ENCODE measurements at regions not wholly inside any gene's neighbourhood (a gene's known extent, or its start where the extent isn't known, plus 50 kb on each side); places are given as distances from the start of the nearest gene placed in this dataset.

DNA sequence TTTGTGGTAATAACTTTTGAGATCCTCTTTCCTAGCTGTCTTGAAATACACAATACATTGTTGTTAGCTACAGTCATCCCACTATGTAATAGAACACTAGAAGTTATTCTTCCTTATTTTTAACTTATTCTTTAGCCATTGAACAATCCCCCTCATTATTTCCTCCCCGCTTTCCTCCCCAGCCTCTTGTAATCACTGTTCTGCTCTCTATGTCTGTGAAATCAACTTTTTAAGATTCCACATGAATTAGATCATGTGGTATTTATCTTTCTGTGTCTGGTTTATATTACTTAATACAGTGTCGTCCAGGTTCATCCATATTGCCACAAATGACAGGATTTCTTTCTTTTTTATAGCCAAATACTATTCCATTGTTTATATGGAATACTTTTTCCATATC, 72.9 kb downstream of the SLC10A2 start:
- intact Hi-C loops (cut with DNase I): no loop called here
- DNase-seq: no peak

DNA sequence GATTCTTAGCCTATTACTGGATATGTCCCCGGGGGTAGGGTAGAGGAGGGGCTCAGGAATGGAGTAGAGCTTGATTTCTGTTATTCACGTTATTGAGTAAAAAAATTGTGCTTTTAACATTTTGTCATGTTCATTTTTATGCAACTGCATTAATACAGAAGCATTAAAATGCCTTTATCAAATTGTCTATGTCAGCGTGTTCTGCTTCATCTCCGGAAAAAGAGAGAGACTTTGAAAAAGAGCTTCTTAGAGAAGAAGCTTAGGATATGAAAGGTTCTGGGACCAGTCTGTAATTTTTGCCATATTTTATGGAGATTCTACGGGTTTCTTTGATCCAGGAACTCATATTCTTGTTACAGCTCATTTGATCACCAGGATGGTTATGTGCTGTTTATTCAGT, 82.0 kb downstream of the SLC10A2 start:
- intact Hi-C loops (cut with DNase I): no loop called here
- DNase-seq: no peak

DNA sequence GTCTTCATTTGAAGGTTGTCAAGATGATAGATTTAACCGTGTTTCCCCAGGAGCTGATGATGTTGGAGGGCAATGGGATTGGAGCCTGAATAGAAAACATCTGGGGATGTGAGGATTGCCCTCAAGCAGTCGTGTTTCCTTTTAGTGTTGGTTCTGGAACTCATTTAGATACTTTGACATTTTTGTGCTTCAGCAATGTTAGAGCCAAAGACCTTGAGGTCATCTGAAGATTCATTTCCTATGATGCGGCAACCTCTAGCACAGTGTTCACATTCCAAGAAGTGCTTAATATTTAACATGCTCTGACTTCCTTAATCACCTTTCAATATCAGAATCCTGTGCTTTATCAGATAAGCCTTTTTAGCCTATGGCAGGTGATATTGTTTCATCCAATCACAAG, 82.7 kb downstream of the SLC10A2 start:
- intact Hi-C loops (cut with DNase I): no loop called here
- DNase-seq: no peak

DNA sequence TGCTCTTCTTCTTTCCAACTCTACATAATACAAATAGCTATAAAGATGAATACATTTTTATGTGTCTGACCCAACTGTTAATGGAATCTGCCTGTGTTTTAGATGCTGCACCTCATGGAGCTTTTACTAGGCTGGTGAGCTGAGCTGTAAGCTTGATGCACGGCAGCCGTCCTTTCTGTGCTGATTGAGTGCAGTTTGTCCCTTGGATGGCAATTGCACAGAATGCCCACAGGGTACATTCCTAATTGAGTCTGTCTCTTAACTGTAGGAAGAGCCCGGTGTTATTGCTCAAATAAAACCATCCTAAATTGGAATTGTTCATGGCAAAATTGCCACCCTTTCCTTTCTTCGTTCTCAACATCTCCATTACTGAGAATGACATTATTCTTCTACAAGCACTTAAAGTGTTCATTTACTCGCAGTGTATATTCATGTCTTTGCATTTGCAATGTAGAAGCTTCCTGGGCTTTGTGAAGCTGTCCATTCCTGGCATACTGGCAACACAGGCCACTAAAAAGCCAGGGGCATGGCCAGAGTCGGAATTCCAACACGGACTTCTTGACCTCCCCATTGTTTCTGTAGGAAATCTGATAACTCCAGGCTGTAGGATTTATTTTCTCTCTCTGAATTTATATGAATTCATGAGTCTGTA, 85.8 kb downstream of the SLC10A2 start:
- intact Hi-C loops (cut with DNase I): no loop called here
- DNase-seq: no peak

DNA sequence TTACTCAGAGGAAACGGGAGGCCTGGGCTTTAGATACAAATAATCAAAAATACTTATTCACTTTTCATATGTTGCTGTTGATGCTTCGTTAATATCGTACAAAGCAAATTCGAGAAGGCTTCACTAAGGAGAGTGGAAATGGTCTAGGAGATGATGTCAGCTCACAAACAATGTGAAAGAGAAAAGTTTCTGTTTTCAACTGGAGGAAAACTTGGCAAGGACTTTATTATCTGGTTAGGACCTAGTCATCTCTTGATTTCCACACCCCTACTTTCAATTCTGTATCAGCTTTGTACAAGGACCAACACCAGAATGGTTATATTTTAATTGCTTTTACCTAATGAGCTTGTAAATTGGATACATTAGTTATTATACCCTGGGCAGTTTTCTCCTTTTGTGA, 88.0 kb downstream of the SLC10A2 start:
- no peak for DNase-seq
- intact Hi-C loops (cut with DNase I): no loop called here

DNA sequence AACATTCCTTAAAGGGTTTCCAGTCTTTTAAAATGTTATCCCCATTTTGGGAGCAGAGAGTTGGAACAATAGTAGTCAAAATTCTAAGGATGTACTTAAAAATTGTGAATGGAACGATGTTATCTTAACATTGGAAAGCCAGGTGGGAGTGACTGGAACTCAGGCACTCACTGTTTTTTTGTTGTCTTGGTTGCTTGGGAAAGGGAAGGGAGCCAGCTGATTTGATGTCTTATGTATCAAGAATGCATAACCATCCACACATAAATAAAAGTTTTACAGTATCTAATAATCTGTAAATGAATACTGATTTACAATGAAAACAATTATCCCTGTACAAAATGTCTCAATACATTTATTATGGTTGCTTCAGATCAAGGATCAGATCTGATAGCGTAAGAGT, 88.7 kb downstream of the SLC10A2 start:
- intact Hi-C loops (cut with DNase I): no loop called here

DNA sequence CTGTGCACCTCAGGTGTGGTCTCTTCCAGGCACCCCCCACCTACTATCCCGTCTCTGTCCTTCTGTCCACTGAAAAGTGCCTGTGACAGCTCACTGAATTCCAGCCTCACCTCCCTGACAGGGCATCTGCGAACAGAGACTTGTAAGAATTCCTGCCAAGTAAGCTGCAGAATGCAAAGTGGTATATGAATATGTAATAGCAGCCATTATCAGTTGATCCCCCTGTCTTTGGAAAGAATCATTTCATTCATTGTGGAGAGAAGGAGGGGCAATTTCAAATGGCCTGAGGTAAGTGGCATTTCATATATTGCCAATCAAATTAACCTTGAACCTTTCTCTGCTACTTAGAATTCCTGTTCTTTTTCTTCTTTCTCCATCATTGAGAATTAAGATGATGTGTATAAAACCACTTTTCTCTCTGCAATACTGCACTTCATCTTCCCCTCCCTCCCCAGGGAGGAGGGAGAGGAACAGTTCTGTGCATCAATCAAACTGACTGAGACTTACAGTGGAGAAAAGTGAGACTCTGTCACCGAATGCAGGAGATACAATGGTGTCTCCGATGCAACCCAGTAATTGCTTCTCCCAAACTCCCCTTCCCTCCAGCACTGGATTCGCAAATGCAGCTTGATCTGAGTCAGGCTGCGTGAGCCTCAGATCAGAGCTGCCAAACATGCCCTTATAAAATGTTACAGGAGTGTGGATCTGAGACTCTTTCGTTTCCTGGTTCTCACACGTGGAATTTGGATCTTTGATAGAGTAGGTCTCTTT, 91.7 kb downstream of the SLC10A2 start:
- no peak for DNase-seq
- intact Hi-C loops (cut with DNase I): no loop called here

More for the DNA sequence above, 88.7 kb downstream of the SLC10A2 start:
- no peak for DNase-seq

DNA sequence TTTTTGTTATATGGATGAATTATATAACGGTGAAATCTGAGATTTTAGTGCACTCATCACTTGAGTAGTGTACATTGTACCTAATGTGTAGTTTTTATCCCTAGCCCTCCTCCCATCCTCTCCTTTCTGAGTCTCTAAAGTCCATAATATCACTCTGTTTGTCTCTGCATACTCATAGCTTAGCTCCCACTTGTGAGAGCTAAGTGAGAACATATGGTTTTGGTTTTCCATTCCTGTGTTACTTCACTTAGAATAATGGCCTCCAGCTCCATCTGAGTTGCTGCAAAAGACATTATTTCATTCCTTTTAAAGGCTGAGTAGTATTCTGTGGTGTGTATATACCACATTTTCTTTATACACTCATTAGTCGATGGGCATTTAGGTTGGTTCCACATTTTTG, 94.0 kb downstream of the SLC10A2 start:
- DNase-seq: no peak
- intact Hi-C loops (cut with DNase I): no loop called here

DNA sequence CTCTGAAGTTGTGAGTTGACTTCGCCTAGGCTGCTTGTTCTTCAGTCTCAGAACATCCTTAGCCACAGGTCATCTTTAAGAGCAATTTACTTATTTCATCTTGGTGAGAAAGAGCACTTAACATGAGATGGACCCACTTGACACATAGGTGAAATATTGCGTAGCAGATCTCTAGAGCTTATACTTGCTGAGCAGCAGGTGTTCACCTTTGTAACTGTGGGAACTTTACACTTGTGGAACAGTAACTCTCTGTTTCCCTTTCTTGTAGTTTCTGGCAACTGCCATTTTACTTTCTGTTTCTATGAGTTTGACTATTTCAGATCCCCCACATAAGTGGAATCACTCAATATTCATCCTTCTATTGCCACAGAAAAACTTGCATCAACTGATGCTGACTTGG, 95.7 kb downstream of the SLC10A2 start:
- intact Hi-C loops (cut with DNase I): no loop called here
- DNase-seq: no peak

DNA sequence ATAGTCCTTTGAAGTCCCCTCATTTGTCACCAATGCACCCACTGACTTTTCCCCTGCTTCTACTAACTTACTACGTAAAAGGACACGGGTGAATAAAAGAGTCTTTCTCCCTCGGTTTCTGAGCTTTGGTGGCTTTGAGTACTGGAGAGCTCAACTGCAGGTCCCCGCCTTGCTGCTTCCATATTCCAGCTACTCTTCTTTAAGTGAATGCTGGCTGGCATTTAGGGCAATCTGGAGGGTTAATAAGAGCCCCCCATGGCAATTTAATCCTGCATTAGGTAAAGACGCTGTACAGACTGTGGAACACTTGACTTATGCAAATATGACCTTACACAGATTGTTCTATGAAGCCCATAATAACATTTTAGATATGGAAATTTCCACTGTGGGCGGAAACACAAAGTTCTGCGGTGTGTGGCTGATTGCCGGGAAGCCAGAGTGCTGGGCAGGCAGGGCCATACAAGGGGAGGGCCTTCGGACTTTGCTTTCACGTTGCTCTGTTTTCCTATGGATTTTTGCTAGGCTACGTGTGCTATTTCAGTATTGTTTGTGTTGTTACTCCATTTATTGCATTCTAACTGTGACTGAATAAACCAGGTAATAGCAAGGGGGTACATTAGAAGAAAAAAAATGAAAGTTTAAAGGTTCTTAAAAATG, 97.5 kb downstream of the SLC10A2 start:
- no peak for DNase-seq
- intact Hi-C loops (cut with DNase I): no loop called here

DNA sequence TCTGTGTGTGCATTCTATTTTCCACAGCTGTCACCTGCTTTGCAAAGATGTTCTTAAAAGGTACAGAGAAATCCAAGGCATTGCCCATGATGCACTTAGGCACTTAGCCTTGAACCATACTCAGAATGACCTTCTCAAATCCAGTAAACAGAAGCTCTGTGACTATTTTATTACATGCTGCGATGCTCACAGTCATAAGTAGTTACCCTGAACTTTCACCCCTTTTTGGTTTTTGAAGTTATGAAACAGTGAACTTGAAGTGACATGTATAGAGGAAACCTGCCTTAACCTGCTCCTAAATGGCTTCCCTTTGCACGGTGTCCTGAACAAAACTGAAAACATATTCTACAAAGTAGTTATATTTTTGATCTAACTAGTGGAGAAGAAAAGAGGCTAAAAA, 100.4 kb downstream of the SLC10A2 start:
- DNase-seq: no peak
- intact Hi-C loops (cut with DNase I): no loop called here

DNA sequence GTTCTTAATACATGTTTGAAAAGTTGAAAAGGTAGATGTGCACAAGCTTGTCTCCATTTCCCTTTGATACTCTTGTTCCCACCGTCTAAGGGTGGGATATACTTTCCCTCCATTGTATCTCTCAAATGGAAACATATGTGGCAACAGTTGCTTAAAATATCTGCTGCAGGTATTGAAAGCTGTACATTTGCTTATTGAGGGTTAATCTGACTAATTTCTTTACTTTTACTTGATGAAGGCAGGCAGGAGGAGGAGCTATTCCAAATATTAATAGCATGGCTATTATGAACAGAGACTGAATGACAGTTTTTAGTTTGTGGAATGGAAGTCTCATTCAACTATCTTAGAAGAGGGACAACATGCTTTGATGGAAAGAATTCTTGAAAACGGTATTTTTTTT, 103.8 kb downstream of the SLC10A2 start:
- DNase-seq: no peak
- intact Hi-C loops (cut with DNase I): no loop called here

DNA sequence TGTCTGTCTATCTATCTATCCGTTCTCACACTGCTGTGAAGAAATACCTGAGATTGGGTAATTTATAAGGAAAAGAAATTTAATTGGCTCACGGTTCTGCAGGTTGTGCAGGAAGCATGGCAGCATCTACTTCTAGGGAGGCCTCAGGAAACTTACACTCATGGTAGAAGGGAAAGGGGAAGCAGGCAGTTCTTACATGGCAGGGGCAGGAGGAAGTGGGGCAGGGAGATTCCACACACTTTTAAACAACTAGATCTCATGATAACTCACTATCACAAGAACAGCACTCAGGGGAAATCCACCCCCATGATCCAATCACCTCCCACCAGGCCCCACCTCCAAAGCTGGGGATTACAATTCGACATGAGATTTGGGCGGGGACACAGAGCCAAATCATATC, 105.3 kb downstream of the SLC10A2 start:
- no peak for DNase-seq
- intact Hi-C loops (cut with DNase I): no loop called here

DNA sequence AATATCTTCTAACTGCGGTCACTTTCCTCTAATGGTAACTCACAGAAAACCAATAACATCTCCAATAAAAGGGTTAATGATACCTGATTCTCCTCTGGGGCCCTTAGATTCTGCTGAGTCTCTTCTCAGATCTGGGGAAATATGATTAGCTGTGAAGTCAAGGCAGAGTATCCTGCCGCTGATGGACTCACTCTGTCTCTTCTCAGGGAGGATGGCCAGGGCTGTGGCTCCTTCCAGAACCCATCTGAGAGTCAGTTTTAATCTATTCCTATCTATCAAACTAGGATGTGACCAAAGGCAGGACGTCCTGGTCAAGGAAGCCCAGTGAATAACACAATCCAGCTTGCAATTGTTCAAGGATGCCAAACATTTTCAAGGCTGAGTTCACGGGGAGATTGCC, 109.8 kb downstream of the SLC10A2 start:
- intact Hi-C loops (cut with DNase I): no loop called here
- DNase-seq: no peak

DNA sequence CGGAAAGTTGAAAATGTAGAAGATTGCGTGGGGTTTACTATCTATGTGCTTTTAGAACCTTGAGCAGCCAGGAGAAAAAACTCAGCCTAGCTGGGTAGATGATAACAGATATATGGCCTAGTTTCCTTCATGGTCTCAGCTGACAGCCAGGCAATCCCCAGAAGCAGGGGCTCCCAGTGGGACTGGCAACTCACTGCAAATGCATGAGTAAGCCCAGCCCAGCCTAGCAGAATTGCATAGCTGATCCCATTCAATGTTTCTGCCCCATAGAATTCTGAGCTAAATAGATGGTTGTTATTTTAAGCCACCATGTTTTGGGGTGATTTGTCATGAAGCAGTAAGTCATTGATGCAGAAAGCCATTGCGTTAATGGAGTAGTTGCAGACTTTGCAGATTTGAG, 108.5 kb downstream of the ERCC5 start:
- intact Hi-C loops (cut with DNase I): no loop called here
- DNase-seq: no peak

DNA sequence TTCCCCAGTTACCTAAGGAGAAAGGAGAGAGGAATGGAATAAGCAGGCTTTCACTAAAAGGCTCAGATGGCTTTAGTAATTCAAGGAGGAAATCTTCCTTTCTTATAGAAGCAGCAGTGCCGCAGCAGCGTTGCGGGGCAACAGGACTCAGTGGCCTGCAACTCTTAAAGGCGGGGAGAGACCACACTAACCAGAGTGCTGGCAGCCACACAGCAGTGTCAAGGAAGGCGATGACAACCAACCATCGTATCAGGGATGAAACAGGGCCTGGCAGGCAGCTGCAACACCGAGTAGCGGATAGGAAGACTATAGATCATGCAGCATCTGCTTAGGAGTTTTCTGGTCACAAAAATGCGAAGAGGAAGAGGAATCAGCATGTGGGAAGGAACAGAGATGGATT, 106.0 kb downstream of the ERCC5 start:
- no peak for DNase-seq
- intact Hi-C loops (cut with DNase I): no loop called here

DNA sequence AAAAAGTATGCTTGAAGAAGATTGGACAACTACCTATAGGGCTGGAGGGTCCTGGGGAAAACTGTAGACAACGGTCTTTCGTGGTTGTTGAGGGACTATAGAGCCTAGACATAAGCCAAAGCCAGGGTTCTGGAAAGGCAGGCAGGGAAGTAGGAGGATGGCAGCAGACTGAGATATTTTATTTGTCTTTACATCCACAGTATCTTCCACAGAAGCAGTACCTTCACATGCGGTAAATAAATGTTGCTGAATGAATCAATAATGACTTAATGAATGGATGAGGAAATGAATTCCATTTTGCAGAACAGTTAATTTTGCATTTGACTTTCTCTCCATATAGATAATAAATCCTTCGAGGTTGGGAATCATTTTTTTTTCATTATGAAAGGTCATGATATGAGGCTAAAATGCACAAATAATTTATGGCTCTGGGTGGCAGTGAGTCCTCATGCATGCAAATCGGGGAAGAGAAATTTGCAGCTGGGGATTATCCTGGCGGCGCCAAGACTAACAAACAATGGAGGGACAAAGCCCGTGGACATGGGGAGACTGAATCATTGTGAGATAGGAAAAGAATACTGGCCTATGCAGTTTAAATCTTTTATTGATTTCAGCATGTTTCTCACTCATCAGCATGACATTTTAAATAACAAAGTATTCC, 102.0 kb downstream of the ERCC5 start:
- DNase-seq: peak; percentile 36 to 95 (median 69)
- intact Hi-C loops (cut with DNase I): loop anchor here (1.0 kb wide), 1 partner anchor 149 kb away; no protein-coding TSS in a partner anchor

DNA sequence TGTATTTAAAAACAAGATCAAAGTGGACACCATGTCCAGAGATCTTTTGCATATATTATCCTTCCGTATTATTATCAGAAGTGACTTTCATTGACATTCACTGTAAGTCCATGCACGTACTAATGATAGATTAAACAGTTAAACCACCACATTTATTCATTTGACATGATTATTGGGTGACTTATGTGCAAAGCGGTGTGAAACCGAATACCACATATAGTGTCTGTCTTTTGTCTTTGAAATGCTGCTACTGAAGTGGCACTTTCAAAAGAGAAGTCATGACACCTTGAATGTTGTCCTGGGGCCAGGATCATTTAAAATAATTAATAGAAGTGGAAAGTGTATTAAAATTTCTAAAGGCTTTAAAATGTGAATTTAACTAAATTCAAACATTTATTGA, 100.1 kb downstream of the ERCC5 start:
- DNase-seq: no peak
- intact Hi-C loops (cut with DNase I): no loop called here

DNA sequence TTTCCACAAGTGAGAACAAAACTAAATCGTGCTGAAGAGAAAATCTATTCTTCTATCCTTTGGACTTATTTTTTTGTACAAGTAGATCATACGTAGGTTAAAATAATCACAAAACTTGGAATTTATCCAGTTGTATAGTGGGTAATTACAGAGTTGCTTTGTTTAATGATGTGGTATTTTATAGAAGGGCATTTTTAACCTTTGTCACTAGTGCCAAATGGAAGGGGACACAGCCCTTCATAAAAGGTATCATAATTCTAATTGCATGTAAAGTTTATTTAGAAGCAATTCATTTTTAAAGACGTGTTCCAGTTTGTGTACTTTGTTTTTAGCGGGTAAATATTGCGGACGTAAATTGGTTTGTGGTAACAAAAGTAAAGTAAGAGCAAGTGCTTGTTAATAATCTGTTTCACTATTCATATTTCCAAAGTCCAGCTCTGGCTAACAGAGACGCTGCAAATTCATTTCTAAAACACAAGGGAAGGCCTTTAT, 99.5 kb downstream of the ERCC5 start:
- intact Hi-C loops (cut with DNase I): no loop called here
- DNase-seq: no peak

DNA sequence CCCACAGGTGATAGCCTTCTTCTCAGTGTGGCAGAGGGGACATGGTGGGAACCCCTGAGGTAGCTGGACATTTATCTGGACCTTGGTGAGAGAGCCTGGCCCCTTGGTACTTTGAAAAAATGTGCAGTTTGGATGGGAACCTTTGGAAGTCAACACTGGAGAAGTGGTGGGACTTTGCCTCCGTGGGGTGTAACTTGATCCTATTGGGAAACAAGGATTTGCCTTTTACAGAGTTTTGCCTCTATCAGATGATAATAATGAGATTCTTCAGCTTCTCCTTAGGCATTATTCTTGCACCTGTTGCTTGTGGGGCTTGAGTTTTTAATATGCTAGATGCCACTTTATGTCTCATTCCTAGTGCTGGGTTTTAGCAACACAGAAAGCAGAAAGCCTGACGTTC, 99.0 kb downstream of the ERCC5 start:
- no peak for DNase-seq
- intact Hi-C loops (cut with DNase I): no loop called here

DNA sequence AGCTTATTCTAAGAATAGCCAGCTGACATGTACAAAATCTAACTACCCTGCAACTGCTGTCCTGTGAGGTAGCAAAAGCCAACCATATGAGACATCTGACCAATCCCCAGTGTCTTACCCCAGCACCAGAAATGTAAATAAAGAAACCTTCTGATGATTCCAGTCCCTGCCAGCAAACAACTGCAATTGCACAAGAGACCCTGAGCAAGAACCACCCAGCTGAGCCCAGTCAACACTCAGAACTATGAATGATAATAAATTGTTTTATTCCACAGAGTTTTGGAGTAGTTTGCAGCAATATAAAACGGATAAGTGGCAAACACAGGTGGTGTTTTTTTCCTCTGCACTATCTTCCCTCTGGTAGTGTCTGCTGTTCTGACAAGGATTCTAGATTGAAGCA, 94.9 kb downstream of the ERCC5 start:
- no peak for DNase-seq
- intact Hi-C loops (cut with DNase I): no loop called here
